ENCODE measurements at regions not wholly inside any gene's neighbourhood (a gene's known extent, or its start where the extent isn't known, plus 50 kb on each side); places are given as distances from the start of the nearest gene placed in this dataset.
"Not testable (repeated sequence)": the region's sequence is repeated elsewhere in the genome, so short reads cannot be mapped to it uniquely, and the experiment has no call there.

GRCh38 chr3:147471741-147472140, 62.6 kb downstream of the ZIC1 start:
- DNase-seq (ENCODE audit: low read depth in 4 of 4, low spot score in 2 of 4) = no peak

DNA sequence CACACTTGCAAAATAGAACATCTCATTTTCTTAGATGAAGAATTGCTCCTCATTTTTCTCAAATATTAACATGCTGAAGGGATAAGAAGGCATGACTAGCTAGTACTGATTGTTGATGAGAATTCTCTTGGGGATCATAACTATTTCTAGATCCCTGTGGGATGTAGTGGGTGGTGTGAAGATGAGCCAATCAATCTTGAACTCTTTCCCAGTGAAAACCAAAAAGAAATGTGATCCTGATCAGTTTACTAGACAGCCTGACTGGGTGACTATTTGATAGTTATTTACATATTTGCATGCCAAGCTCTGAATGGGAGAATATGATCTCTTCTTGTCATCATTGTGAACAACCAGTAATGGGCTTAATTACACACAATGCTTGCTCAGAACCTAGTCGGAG, 63.7 kb downstream of the ZIC1 start:
- DNase-seq (ENCODE audit: low read depth in 4 of 4, low spot score in 2 of 4) = no peak

- no peak for DNase-seq (ENCODE audit: low read depth in 4 of 4, low spot score in 2 of 4)
Measured at GRCh38 chr3:147483145-147483544, 74.0 kb downstream of the ZIC1 start.

- DNase-seq (ENCODE audit: low read depth in 4 of 4, low spot score in 2 of 4) = no peak
Measured at GRCh38 chr3:147483578-147483977, 74.4 kb downstream of the ZIC1 start.

DNA sequence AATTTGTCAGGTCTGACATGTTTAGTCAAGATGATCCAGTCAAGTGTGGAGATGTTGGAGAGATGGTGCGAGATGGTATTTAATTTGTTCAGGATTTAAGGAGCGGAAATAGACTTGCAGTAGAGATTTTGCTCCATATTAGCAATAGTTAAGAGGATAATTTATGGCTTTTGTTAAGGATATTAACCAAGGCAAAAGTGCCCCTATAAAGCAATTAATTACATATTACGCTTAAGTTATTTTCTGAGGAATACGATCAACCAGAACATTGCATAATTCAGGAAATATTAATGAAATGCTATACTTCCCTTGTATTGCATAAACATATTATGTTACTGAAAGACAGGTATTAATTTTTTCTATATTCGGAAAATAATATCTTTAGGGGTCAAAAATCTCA, 83.9 kb downstream of the ZIC1 start:
- DNase-seq (ENCODE audit: low read depth in 4 of 4, low spot score in 2 of 4) = no peak

- DNase-seq (ENCODE audit: low read depth in 4 of 4, low spot score in 2 of 4) = no peak
Measured at GRCh38 chr3:147493666-147494065, 84.5 kb downstream of the ZIC1 start.

DNA sequence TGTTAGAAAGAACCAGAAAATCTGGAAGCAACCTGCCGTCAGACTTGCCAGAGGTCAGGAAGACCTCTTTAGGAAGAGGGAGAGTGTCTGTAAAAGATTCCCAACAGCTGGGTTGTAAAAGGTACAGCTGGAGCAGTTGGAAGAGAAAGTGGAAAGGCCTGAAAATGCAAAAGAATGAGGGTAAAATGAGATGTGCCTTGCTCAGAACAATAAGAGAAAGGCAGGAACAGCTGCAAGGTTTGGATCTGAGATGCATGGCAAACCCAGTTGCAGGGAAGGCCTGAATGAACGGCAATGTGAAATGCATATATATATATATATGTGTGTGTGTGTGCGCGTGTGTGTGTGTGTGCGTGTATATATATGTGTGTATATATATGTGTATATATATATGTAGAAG, 88.1 kb downstream of the ZIC1 start:
- DNase-seq (ENCODE audit: low read depth in 4 of 4, low spot score in 2 of 4) = no peak

GRCh38 chr3:147507638-147508286, 98.6 kb downstream of the ZIC1 start:
- DNase-seq (ENCODE audit: low read depth in 4 of 4, low spot score in 2 of 4) = no peak

DNA sequence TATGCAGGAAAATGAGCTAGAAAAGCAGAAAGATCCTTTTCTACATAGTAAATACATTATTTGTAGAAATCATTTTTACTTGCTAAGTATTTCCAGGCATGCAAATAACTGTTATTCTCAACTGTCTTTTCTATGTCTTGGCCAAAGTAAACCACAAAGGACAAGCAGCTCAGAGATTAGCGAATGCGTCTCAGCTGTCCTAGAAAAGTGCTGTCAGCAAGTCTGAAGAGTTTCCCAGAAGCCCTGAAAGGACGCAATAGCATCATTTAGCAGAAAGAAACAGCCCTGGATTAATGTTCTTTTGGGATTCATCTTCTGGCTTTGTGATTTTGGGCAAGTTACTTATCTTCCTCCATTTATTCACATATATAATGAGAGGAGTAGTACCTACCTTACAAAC, 100.3 kb downstream of the ZIC1 start:
- DNase-seq (ENCODE audit: low read depth in 4 of 4, low spot score in 2 of 4) = no peak

GRCh38 chr3:147513785-147514184, 104.6 kb downstream of the ZIC1 start:
- DNase-seq (ENCODE audit: low read depth in 4 of 4, low spot score in 2 of 4) = no peak

DNA sequence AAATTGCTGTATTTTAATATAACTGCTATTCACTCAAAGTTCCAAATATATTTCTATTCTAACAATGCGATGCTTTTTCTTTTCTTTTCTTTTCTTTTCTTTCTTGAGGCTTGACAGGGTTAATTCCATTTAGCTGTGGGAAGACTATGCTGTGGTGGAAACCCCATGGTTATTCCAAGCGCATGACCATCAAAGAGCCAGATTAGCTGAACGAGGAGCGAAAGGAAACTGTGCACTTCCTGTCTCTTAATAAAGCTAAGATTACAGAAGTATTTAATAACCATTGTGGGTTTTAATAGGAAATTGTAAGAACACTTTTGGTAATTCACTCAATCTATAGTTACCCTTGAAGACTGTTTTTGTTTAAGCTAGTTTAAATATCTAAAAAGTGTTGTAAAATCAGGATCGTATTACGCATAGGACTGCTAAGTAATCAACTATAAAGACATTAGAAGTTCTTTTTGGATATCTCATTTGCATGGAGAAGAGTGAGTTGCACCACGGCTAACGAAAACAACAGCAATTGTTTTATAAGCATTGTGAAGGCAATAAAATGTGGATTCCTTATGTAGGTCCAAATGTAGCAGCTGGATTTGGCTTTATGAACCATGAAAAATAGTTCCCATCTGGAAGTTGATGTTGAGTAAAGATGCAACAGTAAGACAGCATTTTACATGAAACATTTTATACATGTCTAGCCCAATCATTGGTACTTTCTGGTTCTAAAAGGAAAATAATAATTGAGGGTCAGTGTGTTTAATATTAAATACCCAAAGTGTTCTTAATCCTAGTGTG, 105.4 kb downstream of the ZIC1 start:
- DNase-seq (ENCODE audit: low read depth in 4 of 4, low spot score in 2 of 4) = no peak

GRCh38 chr3:147518465-147518864, 109.3 kb downstream of the ZIC1 start:
- no peak for DNase-seq (ENCODE audit: low read depth in 4 of 4, low spot score in 2 of 4)

GRCh38 chr3:147521646-147522045, 112.5 kb downstream of the ZIC1 start:
- no peak for DNase-seq (ENCODE audit: low read depth in 4 of 4, low spot score in 2 of 4)

DNA sequence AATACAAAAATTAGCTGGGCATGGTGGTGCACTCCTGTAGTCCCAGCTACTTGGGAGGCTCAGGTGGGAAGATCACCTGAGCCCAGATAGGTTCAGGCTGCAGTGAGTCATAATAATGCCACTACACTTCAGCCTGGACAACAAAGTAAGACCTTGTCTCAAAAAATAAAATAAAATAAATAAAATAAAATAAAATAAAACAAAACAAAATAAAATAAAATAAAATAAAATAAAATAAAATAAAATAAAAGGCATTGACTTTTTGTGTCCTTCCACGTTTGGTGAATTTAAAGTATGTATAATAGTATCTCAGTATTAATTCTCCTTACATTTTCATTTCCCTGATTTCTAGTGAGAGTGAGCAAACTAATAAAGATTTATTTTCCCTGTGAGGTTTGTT, 113.6 kb downstream of the ZIC1 start:
- not testable (repeated sequence) for DNase-seq (ENCODE audit: low read depth in 4 of 4, low spot score in 2 of 4)

DNA sequence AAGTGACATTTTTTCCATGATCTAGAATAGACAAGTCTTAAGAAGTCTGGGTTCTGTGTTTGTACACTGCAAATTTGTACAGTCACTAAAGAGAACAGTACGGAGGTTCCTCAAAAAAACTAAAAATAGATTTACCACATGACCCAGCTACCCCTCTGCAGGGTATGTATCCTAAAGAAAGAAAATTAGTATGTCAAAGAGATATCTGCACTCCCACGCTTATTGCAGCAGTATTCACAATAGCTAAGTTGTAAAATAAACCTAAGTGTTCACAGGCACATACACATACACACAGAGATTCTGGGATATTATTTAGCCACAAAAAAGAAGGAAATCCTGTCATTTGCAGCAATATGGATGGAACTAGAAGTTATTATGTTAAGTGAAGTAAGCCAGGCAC, 120.4 kb downstream of the ZIC1 start:
- DNase-seq (ENCODE audit: low read depth in 4 of 4, low spot score in 2 of 4) = no peak

DNA sequence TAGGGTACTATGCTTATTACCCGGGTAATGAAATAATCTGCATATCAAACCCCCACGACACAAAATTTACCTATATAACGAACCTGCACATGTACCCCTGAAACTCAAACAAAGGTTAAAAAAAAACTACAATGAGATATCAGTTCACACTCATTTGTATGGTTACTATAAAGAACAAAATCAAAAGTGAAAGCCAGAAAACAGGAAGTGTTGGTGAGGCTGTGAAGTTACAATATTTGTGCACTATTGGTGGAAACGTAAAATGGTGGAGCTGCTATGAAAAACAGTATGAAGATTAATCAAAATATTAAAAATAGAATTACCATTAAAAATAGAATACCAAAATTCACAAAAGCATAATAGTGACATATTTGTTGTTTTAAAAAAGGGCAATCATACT, 128.9 kb downstream of the ZIC1 start:
- DNase-seq (ENCODE audit: low read depth in 4 of 4, low spot score in 2 of 4) = no peak

- no peak for DNase-seq (ENCODE audit: low read depth in 4 of 4, low spot score in 2 of 4)
Measured at GRCh38 chr3:147540921-147541320, 131.8 kb downstream of the ZIC1 start.

DNA sequence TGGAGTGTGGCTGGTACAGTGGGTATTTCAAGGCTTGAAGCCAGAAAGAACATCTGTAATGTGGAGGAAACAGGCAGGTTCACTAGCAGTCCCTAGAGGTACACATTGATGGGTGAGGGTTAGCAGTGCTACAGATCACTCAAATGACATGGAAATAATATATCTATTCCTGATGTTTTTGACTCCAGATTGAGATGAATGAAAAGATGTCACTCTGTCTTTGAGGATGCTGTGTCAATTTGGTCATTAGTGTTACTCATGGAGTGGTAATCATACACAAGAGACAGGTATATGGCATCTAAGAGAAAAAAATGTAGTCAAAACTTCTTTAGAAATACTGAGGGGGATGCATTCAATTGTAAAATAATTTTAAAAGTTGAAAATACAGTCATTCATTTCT, 135.1 kb downstream of the ZIC1 start:
- no peak for DNase-seq (ENCODE audit: low read depth in 4 of 4, low spot score in 2 of 4)

- DNase-seq (ENCODE audit: low read depth in 4 of 4, low spot score in 2 of 4) = no peak
Measured at GRCh38 chr3:147551491-147551890, 142.3 kb downstream of the ZIC1 start.

DNA sequence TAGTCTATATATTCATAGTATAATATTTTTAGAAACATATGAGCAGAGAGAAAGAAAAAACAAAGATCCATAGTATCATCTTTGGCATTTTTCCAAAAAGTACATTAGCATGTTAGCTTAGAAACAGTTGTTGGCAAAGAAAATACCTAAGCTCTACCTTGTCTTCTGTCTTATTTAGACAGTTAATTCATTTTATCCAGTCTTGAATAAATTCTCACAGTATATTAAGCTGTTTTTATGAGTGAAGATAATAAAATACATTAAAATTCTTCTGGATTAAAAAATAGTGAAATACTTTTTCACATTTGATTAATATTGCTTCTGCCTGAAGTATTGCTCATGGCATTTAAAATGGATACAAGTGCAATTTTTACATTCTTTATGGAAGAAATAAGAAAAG, 145.2 kb downstream of the ZIC1 start:
- no peak for DNase-seq (ENCODE audit: low read depth in 4 of 4, low spot score in 2 of 4)

DNA sequence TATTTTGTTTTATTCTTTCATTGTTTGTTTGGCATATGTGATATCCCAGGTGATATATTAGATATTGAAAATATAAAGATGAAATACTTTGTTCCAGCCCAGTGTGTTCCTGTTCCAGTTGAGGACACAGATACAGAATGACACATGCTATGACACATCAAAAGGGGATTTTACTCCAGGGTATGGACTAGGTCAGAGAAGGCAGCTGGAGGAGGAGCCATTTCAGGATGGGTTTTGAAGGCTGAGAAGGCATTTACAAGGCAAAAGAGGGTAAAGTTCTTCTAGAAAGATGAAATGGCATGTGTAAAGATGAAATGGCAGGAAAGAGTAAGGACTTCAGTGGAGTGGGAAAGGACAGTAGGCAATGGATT, 163.8 kb downstream of the ZIC1 start:
- DNase-seq (ENCODE audit: low read depth in 4 of 4, low spot score in 2 of 4) = no peak

DNA sequence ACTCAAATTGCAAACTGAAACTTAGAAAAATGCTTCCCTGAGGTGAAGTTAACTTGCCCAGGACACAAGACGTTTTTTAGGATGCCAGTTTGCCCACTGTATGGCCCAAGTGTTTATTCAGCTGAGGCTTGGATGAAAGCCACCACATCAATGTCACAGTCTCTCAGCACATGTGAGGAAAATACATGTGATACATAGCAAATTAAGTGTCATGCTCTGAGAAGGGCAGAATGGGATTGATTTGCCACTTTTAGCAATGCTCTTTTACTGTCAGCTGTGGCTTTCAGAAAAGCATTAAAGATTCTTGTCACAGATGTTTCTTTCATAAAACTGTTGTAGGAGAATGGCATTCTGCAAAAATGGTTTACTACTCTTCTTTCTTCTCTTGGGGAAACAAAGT, 165.5 kb downstream of the ZIC1 start:
- DNase-seq (ENCODE audit: low read depth in 4 of 4, low spot score in 2 of 4) = no peak

GRCh38 chr3:147575391-147575790, 166.2 kb downstream of the ZIC1 start:
- no peak for DNase-seq (ENCODE audit: low read depth in 4 of 4, low spot score in 2 of 4)

Measured in left renal cortex interstitium (tissue), 4 donors.